ENCODE measurements at regions not wholly inside any gene's neighbourhood (a gene's known extent, or its start where the extent isn't known, plus 50 kb on each side); places are given as distances from the start of the nearest gene placed in this dataset.
A peak's percentile ranks its signal among the peaks of the same experiment; 100 is the strongest.

DNA sequence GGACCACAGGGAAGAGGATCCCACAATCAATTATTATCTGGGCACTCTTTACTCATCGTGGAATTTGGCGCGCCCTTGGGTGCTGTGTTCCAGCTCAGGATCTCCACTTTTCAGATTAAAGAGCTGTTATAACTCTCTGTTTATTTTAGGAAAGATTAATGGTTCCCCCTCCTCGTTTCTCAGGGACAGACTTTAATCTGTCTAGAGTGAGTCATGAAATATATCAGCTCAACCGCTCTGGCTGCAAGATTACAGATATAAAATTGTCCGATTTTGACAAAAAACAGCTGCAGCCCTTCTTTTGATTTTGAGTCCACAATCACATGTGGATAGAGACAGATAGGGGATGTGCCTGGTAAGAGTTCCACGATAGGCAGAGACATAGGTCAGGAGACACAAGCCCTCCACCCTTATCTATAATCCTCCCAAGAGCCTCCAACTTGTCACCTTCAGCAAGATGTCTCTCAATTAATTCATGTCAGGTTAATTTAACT lies 77.6 kb upstream of the ANKRD55 start (continued):
- 0 out of 2 replicates have a peak, but pooled peaks have one; percentile 31 for TF ChIP-seq RNF2 (IDR thresholded peaks at IDR 0.05)
- TF ChIP-seq PPARD (CRISPR knock-in tag; IDR thresholded peaks at IDR 0.05) = no peak
- no peak for TF ChIP-seq NR1H2 (CRISPR knock-in tag; IDR thresholded peaks at IDR 0.05)
- peak; percentile 83; the same call in 1 of the 2 replicates for TF ChIP-seq DMBX1 (CRISPR knock-in tag; IDR thresholded peaks at IDR 0.05; ENCODE audit: borderline replicate concordance)
- peak; percentile 91 for TF ChIP-seq HDAC3 (IDR thresholded peaks at IDR 0.05; ENCODE audit: borderline replicate concordance, partially characterized antibody)
- TF ChIP-seq NCOR1 (IDR thresholded peaks at IDR 0.05) = peak; percentile 95
- peak; percentile 48; the same call in 1 of the 2 replicates for TF ChIP-seq CREB1 (IDR thresholded peaks at IDR 0.05)
- no peak for TF ChIP-seq CREB1 (CRISPR knock-in tag; IDR thresholded peaks at IDR 0.05)
- TF ChIP-seq, protein P1, sequence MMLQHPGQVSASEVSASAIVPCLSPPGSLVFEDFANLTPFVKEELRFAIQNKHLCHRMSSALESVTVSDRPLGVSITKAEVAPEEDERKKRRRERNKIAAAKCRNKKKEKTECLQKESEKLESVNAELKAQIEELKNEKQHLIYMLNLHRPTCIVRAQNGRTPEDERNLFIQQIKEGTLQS (IDR thresholded peaks at IDR 0.05) = peak; percentile 79
- TF ChIP-seq, protein P1 (CRISPR knock-in tag; conservative IDR thresholded peaks at IDR 0.05) = no peak
- peak in 1 of 2 experiments; percentile 83; a peak in 2 of 4 replicates for TF ChIP-seq FOXA3 (CRISPR knock-in tag; conservative IDR thresholded peaks at IDR 0.05 in 1 of 2, IDR thresholded peaks at IDR 0.05 in 1 of 2)
- TF ChIP-seq ZMIZ1 (IDR thresholded peaks at IDR 0.05; ENCODE audit: low read depth in 2 of 2, low read length in 2 of 2) = peak in 1 of 2 experiments; percentile 80; a peak in 2 of 4 replicates
- TF ChIP-seq TBP (optimal IDR thresholded peaks at IDR 0.05; ENCODE audit: low read depth, low read length) = peak; percentile 1
- no peak for TF ChIP-seq IFI16 (CRISPR knock-in tag; IDR thresholded peaks at IDR 0.05)
- no peak for TF ChIP-seq ZNF830 (CRISPR knock-in tag; IDR thresholded peaks at IDR 0.05)
- no peak for TF ChIP-seq EWSR1 (IDR thresholded peaks at IDR 0.05; ENCODE audit: borderline replicate concordance, low read depth, partially characterized antibody)
- no peak for TF ChIP-seq MIER1 (IDR thresholded peaks at IDR 0.05; ENCODE audit: low read depth)
- peak; percentile 28; the same call in 1 of the 2 replicates for TF ChIP-seq BACH1 (tag; IDR thresholded peaks at IDR 0.05)
- TF ChIP-seq HNRNPLL (IDR thresholded peaks at IDR 0.05; ENCODE audit: low read depth, low read length, poor library complexity, severe bottlenecking) = no peak
- TF ChIP-seq LEF1 (IDR thresholded peaks at IDR 0.05) = peak; percentile 88
- 0 out of 2 replicates have a peak, but pooled peaks have one; percentile 24 for TF ChIP-seq DIDO1 (tag; IDR thresholded peaks at IDR 0.05; ENCODE audit: low read depth)
- no peak for TF ChIP-seq TGIF2 (CRISPR knock-in tag; IDR thresholded peaks at IDR 0.05)
- TF ChIP-seq BHLHE40 (IDR thresholded peaks at IDR 0.05; ENCODE audit: low read length) = peak; percentile 65; the same call in 1 of the 2 replicates
- peak; percentile 71 for TF ChIP-seq SMARCC2 (IDR thresholded peaks at IDR 0.05; ENCODE audit: low read depth)
- peak; percentile 78 for TF ChIP-seq VEZF1 (CRISPR knock-in tag; IDR thresholded peaks at IDR 0.05)

Measured in K562 (cell line).